22Rv1 (cell line): ENCODE measurements at regions not wholly inside any gene's neighbourhood (a gene's known extent, or its start where the extent isn't known, plus 50 kb on each side); places are given as distances from the start of the nearest gene placed in this dataset.

Experiments used
- ZFX ChIP-seq: fragments of 450-650 bp; IDR thresholded peaks from 2 replicates; pipeline ENCODE4 v1.6.1; 2017; ENCODE audit warnings: antibody characterized with exemption, borderline replicate concordance
- TF ChIP-seq, protein P1 (sequence below): fragments of 450-650 bp; IDR thresholded peaks from 2 replicates; pipeline ENCODE4 v1.5.1; 2017; ENCODE audit warnings: mild to moderate bottlenecking

DNA sequence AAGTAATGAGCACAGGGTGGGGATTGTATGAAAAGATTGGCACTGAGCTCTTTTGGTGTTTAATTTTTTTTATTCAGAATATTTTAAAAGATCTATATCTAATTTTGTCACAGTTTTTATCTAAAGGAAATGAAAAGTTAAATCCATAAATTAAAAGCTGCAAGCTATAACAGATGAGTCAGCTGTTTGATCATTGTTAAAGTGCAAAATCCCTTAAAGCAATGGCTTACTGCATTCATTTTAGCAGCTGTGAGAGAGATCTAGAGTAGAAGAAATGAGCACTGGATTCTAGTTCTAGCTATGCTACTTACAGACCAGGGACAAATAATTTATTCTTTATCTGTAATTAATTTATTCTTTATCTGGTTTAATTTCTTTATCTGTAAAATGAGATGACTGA lies 245.9 kb downstream of the CD109 start:
- TF ChIP-seq, protein P1, sequence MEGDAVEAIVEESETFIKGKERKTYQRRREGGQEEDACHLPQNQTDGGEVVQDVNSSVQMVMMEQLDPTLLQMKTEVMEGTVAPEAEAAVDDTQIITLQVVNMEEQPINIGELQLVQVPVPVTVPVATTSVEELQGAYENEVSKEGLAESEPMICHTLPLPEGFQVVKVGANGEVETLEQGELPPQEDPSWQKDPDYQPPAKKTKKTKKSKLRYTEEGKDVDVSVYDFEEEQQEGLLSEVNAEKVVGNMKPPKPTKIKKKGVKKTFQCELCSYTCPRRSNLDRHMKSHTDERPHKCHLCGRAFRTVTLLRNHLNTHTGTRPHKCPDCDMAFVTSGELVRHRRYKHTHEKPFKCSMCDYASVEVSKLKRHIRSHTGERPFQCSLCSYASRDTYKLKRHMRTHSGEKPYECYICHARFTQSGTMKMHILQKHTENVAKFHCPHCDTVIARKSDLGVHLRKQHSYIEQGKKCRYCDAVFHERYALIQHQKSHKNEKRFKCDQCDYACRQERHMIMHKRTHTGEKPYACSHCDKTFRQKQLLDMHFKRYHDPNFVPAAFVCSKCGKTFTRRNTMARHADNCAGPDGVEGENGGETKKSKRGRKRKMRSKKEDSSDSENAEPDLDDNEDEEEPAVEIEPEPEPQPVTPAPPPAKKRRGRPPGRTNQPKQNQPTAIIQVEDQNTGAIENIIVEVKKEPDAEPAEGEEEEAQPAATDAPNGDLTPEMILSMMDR, result no peak
- no peak for TF ChIP-seq ZFX
